ENCODE measurements at regions not wholly inside any gene's neighbourhood (a gene's known extent, or its start where the extent isn't known, plus 50 kb on each side); places are given as distances from the start of the nearest gene placed in this dataset.

DNA sequence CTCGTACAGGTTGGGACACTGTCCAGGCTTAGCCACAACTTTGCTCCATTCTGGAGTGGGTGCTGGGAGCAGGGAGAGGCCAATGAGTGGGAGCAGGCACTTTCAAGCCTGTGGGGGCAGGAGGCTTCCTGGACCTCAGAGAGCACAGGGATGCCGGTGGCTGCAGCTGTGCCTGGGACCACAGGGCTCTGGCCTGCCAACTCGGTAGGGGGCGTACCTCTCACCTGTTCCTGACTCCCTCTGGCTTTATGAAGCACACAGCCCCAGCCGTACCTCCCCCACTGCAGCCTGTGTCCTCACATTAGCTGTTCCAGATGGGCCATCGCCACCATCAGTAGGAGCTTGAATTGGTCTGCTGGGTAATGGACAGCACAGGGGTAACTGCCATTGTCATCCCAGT lies 278.7 kb upstream of the KLHL1 start:
- TF ChIP-seq, protein P1, sequence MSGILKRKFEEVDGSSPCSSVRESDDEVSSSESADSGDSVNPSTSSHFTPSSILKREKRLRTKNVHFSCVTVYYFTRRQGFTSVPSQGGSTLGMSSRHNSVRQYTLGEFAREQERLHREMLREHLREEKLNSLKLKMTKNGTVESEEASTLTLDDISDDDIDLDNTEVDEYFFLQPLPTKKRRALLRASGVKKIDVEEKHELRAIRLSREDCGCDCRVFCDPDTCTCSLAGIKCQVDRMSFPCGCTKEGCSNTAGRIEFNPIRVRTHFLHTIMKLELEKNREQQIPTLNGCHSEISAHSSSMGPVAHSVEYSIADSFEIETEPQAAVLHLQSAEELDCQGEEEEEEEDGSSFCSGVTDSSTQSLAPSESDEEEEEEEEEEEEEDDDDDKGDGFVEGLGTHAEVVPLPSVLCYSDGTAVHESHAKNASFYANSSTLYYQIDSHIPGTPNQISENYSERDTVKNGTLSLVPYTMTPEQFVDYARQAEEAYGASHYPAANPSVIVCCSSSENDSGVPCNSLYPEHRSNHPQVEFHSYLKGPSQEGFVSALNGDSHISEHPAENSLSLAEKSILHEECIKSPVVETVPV (CRISPR knock-in tag; IDR thresholded peaks at IDR 0.05): no peak
- TF ChIP-seq, protein P2, sequence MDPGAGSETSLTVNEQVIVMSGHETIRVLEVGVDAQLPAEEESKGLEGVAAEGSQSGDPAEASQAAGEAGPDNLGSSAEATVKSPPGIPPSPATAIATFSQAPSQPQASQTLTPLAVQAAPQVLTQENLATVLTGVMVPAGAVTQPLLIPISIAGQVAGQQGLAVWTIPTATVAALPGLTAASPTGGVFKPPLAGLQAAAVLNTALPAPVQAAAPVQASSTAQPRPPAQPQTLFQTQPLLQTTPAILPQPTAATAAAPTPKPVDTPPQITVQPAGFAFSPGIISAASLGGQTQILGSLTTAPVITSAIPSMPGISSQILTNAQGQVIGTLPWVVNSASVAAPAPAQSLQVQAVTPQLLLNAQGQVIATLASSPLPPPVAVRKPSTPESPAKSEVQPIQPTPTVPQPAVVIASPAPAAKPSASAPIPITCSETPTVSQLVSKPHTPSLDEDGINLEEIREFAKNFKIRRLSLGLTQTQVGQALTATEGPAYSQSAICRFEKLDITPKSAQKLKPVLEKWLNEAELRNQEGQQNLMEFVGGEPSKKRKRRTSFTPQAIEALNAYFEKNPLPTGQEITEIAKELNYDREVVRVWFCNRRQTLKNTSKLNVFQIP (CRISPR knock-in tag; IDR thresholded peaks at IDR 0.05; ENCODE audit: borderline replicate concordance, low read depth): no peak
- TF ChIP-seq GLIS3 (CRISPR knock-in tag; IDR thresholded peaks at IDR 0.05): no peak
- no peak for TF ChIP-seq ZFP30 (CRISPR knock-in tag; IDR thresholded peaks at IDR 0.05)
- TF ChIP-seq, protein P3, sequence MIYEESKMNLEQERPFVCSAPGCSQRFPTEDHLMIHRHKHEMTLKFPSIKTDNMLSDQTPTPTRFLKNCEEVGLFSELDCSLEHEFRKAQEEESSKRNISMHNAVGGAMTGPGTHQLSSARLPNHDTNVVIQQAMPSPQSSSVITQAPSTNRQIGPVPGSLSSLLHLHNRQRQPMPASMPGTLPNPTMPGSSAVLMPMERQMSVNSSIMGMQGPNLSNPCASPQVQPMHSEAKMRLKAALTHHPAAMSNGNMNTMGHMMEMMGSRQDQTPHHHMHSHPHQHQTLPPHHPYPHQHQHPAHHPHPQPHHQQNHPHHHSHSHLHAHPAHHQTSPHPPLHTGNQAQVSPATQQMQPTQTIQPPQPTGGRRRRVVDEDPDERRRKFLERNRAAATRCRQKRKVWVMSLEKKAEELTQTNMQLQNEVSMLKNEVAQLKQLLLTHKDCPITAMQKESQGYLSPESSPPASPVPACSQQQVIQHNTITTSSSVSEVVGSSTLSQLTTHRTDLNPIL (CRISPR knock-in tag; IDR thresholded peaks at IDR 0.05; ENCODE audit: low read depth): no peak
- TF ChIP-seq RARB (CRISPR knock-in tag; IDR thresholded peaks at IDR 0.05): no peak
- no peak for TF ChIP-seq ZFP3 (CRISPR knock-in tag; IDR thresholded peaks at IDR 0.05)

Measured in SK-N-SH treated with all-trans-retinoic acid at 6 μM for 48 hours (cell line).